KMS-11 (cell line): ENCODE measurements at regions not wholly inside any gene's neighbourhood (a gene's known extent, or its start where the extent isn't known, plus 50 kb on each side); places are given as distances from the start of the nearest gene placed in this dataset.

Source experiments
- H2AFZ ChIP-seq: fragments of 200-600 bp; sonication (generic); 2 replicates; pipeline ENCODE4 v1.6.1; 2016; ENCODE audit warnings: antibody characterized with exemption, mixed run types, low read depth
- H3K27ac ChIP-seq: fragments of 200-600 bp; sonication (generic); 2 replicates; pipeline ENCODE4 v1.6.1; 2016; ENCODE audit warnings: mild to moderate bottlenecking, mixed run types
- H3K27me3 ChIP-seq: fragments of 200-600 bp; sonication (generic); 2 replicates; pipeline ENCODE4 v1.6.1; 2017; ENCODE audit warnings: mild to moderate bottlenecking, low read depth, mixed run types, moderate library complexity; ENCODE audit not compliant: insufficient read depth
- H3K36me3 ChIP-seq: fragments of 200-600 bp; sonication (generic); 2 replicates; pipeline ENCODE4 v1.6.1; 2017; ENCODE audit warnings: mild to moderate bottlenecking, mixed run types; ENCODE audit not compliant: insufficient read depth
- H3K4me1 ChIP-seq: fragments of 200-600 bp; sonication (generic); 2 replicates; pipeline ENCODE4 v1.6.1; 2016; ENCODE audit warnings: mild to moderate bottlenecking, low read depth, mixed run types; ENCODE audit not compliant: poor library complexity, severe bottlenecking
- H3K4me2 ChIP-seq: fragments of 200-600 bp; sonication (generic); 2 replicates; pipeline ENCODE4 v1.7.0; 2016; ENCODE audit warnings: mild to moderate bottlenecking, mixed run types
- H3K4me3 ChIP-seq: fragments of 200-600 bp; sonication (generic); IDR thresholded peaks from 2 replicates; pipeline ENCODE4 v1.6.1; 2017; ENCODE audit warnings: low read depth, low read length, mixed read lengths; ENCODE audit not compliant: insufficient read depth
- H3K79me2 ChIP-seq: fragments of 200-600 bp; sonication (generic); 2 replicates; pipeline ENCODE4 v1.6.1; 2016; ENCODE audit warnings: low read depth, mixed run types; ENCODE audit not compliant: insufficient read depth
- H3K9ac ChIP-seq: fragments of 200-600 bp; sonication (generic); 2 replicates; pipeline ENCODE4 v1.6.1; 2016; ENCODE audit warnings: mild to moderate bottlenecking, mixed run types
- H4K20me1 ChIP-seq: fragments of 200-600 bp; sonication (generic); 2 replicates; pipeline ENCODE4 v1.6.1; 2016; ENCODE audit warnings: mild to moderate bottlenecking, mixed run types; ENCODE audit not compliant: insufficient read depth
- CTCF ChIP-seq: fragments of 200-600 bp; sonication (generic); conservative IDR thresholded peaks from 2 replicates; pipeline ENCODE4 v1.6.1; 2017; ENCODE audit warnings: low read depth, mild to moderate bottlenecking, antibody characterized with exemption, low read length, moderate library complexity, mixed read lengths

GRCh38 chr16:87014112-87014511, 303.1 kb downstream of the C16orf95 start:
- Histone ChIP-seq H3K4me2 (no peak overlapping the region), H3K79me2 (no peaks in the 10 kb centered on the region), H3K36me3 (no peaks in the 10 kb centered on the region), H3K9ac (no peak overlapping the region), H3K4me1 (no peaks in the 10 kb centered on the region), H3K27ac (no peak overlapping the region), H3K4me3 (no peak overlapping the region), H3K27me3 (peaks cover 3% of the 10 kb centered on the region; the same call in 1 of the 2 replicates), H2AFZ (no peak overlapping the region), H4K20me1 (no peaks in the 10 kb centered on the region)
- TF ChIP-seq CTCF, result no peak

DNA sequence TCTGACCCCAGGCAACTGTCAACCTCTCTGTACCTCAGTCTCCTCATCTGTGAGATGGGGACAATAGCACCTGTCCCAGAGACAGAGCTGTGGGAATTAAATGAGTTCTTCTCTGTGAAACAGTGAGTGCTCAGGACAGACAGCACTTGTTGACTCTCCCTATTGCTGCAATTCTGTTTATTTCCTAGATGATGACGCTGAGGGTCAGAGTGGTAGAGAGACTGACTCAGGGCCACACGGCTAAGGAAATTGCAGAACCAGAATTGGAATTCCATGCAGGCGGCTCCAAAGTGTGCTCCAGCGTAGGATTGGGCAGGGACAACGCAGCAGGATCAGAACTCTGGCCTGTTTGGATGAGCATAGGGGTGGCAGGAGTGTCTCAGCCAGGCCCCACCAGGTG, 302.2 kb downstream of the C16orf95 start:
- Histone ChIP-seq H3K4me3 (no peak overlapping the region), H3K4me2 (no peak overlapping the region), H2AFZ (no peak overlapping the region), H3K4me1 (no peaks in the 10 kb centered on the region), H3K27ac (no peak overlapping the region), H4K20me1 (no peaks in the 10 kb centered on the region), H3K27me3 (peaks cover 8% of the 10 kb centered on the region; the same call in 1 of the 2 replicates), H3K79me2 (no peaks in the 10 kb centered on the region), H3K9ac (no peak overlapping the region), H3K36me3 (no peaks in the 10 kb centered on the region)
- no peak for TF ChIP-seq CTCF

GRCh38 chr16:87016046-87017035, 300.9 kb downstream of the C16orf95 start:
- H3K4me3 ChIP-seq, result no peak overlapping the region
- no peaks in the 10 kb centered on the region for H3K36me3 ChIP-seq
- H3K4me1 ChIP-seq, result no peaks in the 10 kb centered on the region
- H3K4me2 ChIP-seq, result no peak overlapping the region
- peaks cover 12% of the 10 kb centered on the region; the same call in 1 of the 2 replicates for H3K27me3 ChIP-seq
- no peak overlapping the region for H3K9ac ChIP-seq
- no peaks in the 10 kb centered on the region for H4K20me1 ChIP-seq
- no peak overlapping the region for H3K27ac ChIP-seq
- H3K79me2 ChIP-seq, result no peaks in the 10 kb centered on the region
- no peak overlapping the region for H2AFZ ChIP-seq
- TF ChIP-seq CTCF, result no peak

- no peaks in the 10 kb centered on the region for H3K79me2 ChIP-seq
- peaks cover 9% of the 10 kb centered on the region; the same call in 1 of the 2 replicates for H3K27me3 ChIP-seq
- no peak overlapping the region for H3K4me2 ChIP-seq
- TF ChIP-seq CTCF, result no peak
- no peak overlapping the region for H3K27ac ChIP-seq
- H3K4me3 ChIP-seq, result no peak overlapping the region
- no peak overlapping the region for H2AFZ ChIP-seq
- no peaks in the 10 kb centered on the region for H4K20me1 ChIP-seq
- H3K36me3 ChIP-seq, result no peaks in the 10 kb centered on the region
- no peaks in the 10 kb centered on the region for H3K4me1 ChIP-seq
- no peak overlapping the region for H3K9ac ChIP-seq
These were observed 299.7 kb downstream of the C16orf95 start for GRCh38 chr16:87017371-87018012.
